GM18861 (cell line): ENCODE measurements at regions not wholly inside any gene's neighbourhood (a gene's known extent, or its start where the extent isn't known, plus 50 kb on each side); places are given as distances from the start of the nearest gene placed in this dataset.

Experiments used
- ATAC-seq: cut with Tn5 transposase; IDR thresholded peaks from one replicate; pipeline ENCODE4 v1.9.1; 2021; ENCODE audit not compliant: unreplicated experiment

DNA sequence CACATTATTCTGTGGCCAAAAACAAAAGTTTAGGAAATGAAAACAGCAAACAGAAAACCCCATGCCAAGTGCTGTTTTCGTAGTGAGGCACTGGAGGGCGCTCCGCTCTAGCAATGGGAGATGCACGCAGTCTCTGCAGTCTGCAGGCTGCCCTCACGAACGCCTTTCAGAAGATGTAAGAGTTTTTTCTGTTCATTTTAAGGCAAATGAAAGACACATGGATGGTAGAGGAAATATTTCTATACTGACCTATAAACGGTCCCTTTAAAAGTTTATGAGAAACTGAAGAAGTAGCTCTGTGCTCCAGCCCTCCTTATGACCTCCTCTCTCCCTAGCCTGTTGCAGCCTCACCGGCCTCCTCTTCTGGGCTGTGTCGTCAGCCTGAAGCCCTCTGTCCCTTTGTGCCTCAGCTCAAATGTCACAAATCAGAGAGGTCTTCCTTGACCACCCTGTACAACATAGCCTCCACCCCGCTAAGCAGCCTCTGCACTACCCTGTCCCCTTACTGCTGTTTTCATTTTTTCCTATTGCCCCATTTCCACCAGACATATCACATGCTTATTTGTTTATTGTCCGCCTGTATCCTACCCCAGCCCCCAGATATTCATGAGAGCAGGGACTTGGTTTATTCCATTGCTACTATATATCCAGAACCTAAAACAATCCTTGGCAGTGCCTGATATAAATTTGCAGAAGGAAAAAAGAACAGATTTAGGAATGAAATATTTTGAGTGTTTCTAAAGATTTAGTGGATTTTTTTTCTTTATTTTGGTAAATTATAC lies 116.4 kb downstream of the TM9SF2 start:
- no peak for ATAC-seq

- peak; percentile 92 for ATAC-seq
Observed at GRCh38 chr13:99614465-99614885, 113.2 kb downstream of the TM9SF2 start.
